HCT116 (cell line): ENCODE measurements at regions not wholly inside any gene's neighbourhood (a gene's known extent, or its start where the extent isn't known, plus 50 kb on each side); places are given as distances from the start of the nearest gene placed in this dataset.

Source experiments
- ATAC-seq: fragments of 200-7000 bp; cut with Tn5 transposase; 2 replicates; pipeline ENCODE4 v1.9.1; 2020; ENCODE audit warnings: mild to moderate bottlenecking, moderate library complexity
- BruUV-seq: library from RNA; stranded (reverse); fragments of 400-500 nt; replicated peaks from 2 replicates; lab custom pipeline; 2021; lab: Mats Ljungman, UMichigan
- CTCF ChIA-PET: fragments of 300-600 bp; sonication (Branson Sonifier 250); formaldehyde crosslinking; loops from one replicate; lab custom pipeline; 2021; ENCODE audit warnings: antibody characterized with exemption; lab: Charles Lee
- POLR2A ChIA-PET: fragments of 300-600, 350-600 bp; sonication (Branson Sonifier 250); formaldehyde crosslinking; loops from one replicate; lab custom pipeline; 2021; ENCODE audit warnings: antibody characterized with exemption; lab: Charles Lee
- RAD21 ChIA-PET, 2 experiments: fragments of 300-600 bp; sonication (Branson Sonifier 250); formaldehyde crosslinking; loops; one replicate each; lab custom pipeline; 2023; ENCODE audit warnings: low total read pairs in 2 of 2; ENCODE audit not compliant: uncharacterized antibody in 2 of 2, unreplicated experiment in 2 of 2, low non-redundant PET in 1 of 2; lab: Charles Lee
- DNase-seq: peaks from one replicate; pipeline ENCODE4 v3.0.0-alpha.2; 2010; ENCODE audit warnings: low read depth, low spot score
- H2AFZ ChIP-seq: fragments of 200-600 bp; shearing (Covaris generic), sonication (generic); 2 replicates; pipeline ENCODE4 v1.6.1; 2017; ENCODE audit warnings: low read depth, mixed run types, mixed read lengths, antibody characterized with exemption, low read length; ENCODE audit not compliant: poor library complexity, severe bottlenecking
- H3K27ac ChIP-seq: 2 replicates; pipeline ENCODE4 v1.5.1; 2012; ENCODE audit warnings: low read depth, low read length
- H3K27me3 ChIP-seq: fragments of 200-600 bp; sonication (generic); 2 replicates; pipeline ENCODE4 v1.6.1; 2016; ENCODE audit warnings: mixed run types, low read length, mixed read lengths; ENCODE audit not compliant: insufficient read depth
- H3K36me3 ChIP-seq, 2 experiments: fragments of 200-500 bp in 1 of 2; fragments of 200-600 bp in 1 of 2; sonication (Bioruptor generic) in 1 of 2; sonication (generic) in 1 of 2; 2 replicates each; pipeline versions ENCODE4 v1.5.1 to v1.6.1; 2014 to 2016; ENCODE audit warnings: low read length in 2 of 2, inconsistent platforms in 1 of 2, mixed read lengths in 1 of 2, mixed run types in 1 of 2; ENCODE audit not compliant: insufficient read depth in 2 of 2, control insufficient read depth in 1 of 2
- H3K4me1 ChIP-seq, 2 experiments: fragments of 200-600 bp in 1 of 2; sonication (generic) in 1 of 2; 2 replicates each; pipeline versions ENCODE4 v1.5.1 to v1.6.1; 2012 to 2017; ENCODE audit warnings: low read length in 2 of 2, inconsistent platforms in 1 of 2, mild to moderate bottlenecking in 1 of 2, mixed read lengths in 1 of 2, mixed run types in 1 of 2, moderate library complexity in 1 of 2; ENCODE audit not compliant: insufficient read depth in 2 of 2, control insufficient read depth in 1 of 2
- H3K4me2 ChIP-seq: fragments of 200-600 bp; sonication (generic); 2 replicates; pipeline ENCODE4 v1.6.1; 2017; ENCODE audit warnings: mixed run types, low read length, mixed read lengths
- H3K4me3 ChIP-seq, 2 experiments: fragments of 200-600 bp in 1 of 2; sonication (generic) in 1 of 2; replicated peaks in 1 of 2; 2 replicates each; pipeline ENCODE4 v1.5.1; 2011 to 2016; ENCODE audit warnings: low read length in 2 of 2, control low read depth in 1 of 2, low read depth in 1 of 2, mild to moderate bottlenecking in 1 of 2, mixed read lengths in 1 of 2, mixed run types in 1 of 2
- H3K79me2 ChIP-seq: fragments of 200-600 bp; sonication (generic); 2 replicates; pipeline ENCODE4 v1.6.1; 2017; ENCODE audit warnings: mild to moderate bottlenecking, mixed run types, low read length, moderate library complexity, mixed read lengths; ENCODE audit not compliant: insufficient read depth
- H3K9ac ChIP-seq: fragments of 200-600 bp; sonication (generic); 2 replicates; pipeline ENCODE4 v1.6.1; 2016; ENCODE audit warnings: low read length, mixed read lengths
- H3K9me2 ChIP-seq: fragments of 200-600 bp; sonication (generic), shearing (Covaris generic); 2 replicates; pipeline ENCODE4 v1.6.1; 2017; ENCODE audit warnings: mixed run types, mild to moderate bottlenecking, moderate library complexity; ENCODE audit not compliant: insufficient read depth
- H3K9me3 ChIP-seq, 2 experiments: fragments of 200-500 bp in 1 of 2; fragments of 200-600 bp in 1 of 2; sonication (Bioruptor generic) in 1 of 2; sonication (generic) in 1 of 2; 2 replicates each; pipeline ENCODE4 v1.6.1; 2014 to 2017; ENCODE audit warnings: low read length in 2 of 2, mixed read lengths in 2 of 2, inconsistent platforms in 1 of 2, low read depth in 1 of 2, mild to moderate bottlenecking in 1 of 2, mixed run types in 1 of 2, moderate library complexity in 1 of 2; ENCODE audit not compliant: control insufficient read depth in 1 of 2, insufficient read depth in 1 of 2
- H4K20me1 ChIP-seq: fragments of 200-600 bp; sonication (generic), shearing (Covaris generic); 2 replicates; pipeline ENCODE4 v1.6.1; 2017; ENCODE audit warnings: mixed run types, mild to moderate bottlenecking, moderate library complexity; ENCODE audit not compliant: insufficient read depth
- CBX3 ChIP-seq: IDR thresholded peaks from 2 replicates; pipeline ENCODE4 v1.6.1; 2012; ENCODE audit warnings: low read depth
- CEBPB ChIP-seq: IDR thresholded peaks from 2 replicates; pipeline ENCODE4 v1.6.1; 2012; ENCODE audit warnings: low read depth
- EGR1 ChIP-seq: IDR thresholded peaks from 2 replicates; pipeline ENCODE4 v1.6.1; 2012; ENCODE audit warnings: low read depth
- ELF1 ChIP-seq: IDR thresholded peaks from 2 replicates; pipeline ENCODE4 v1.6.1; 2012; ENCODE audit warnings: low read depth, borderline replicate concordance
- FOSL1 ChIP-seq: IDR thresholded peaks from 2 replicates; pipeline ENCODE4 v1.6.1; 2012; ENCODE audit warnings: low read depth
- JUND ChIP-seq: IDR thresholded peaks from 2 replicates; pipeline ENCODE4 v1.6.1; 2012
- POLR2A ChIP-seq: IDR thresholded peaks from 2 replicates; pipeline ENCODE4 v1.7.0; 2011; ENCODE audit warnings: borderline replicate concordance; ENCODE audit not compliant: insufficient read depth, insufficient read length; ENCODE audit errors: extremely low read depth
- POLR2AphosphoS5 ChIP-seq: IDR thresholded peaks from 2 replicates; pipeline ENCODE4 v1.6.1; 2011; ENCODE audit warnings: mild to moderate bottlenecking, low read depth, low read length, moderate library complexity
- RAD21 ChIP-seq: IDR thresholded peaks from 2 replicates; pipeline ENCODE4 v1.6.1; 2012; ENCODE audit warnings: low read depth, mild to moderate bottlenecking
- SIN3A ChIP-seq: IDR thresholded peaks from 2 replicates; pipeline ENCODE4 v1.6.1; 2012; ENCODE audit warnings: low read depth
- SP1 ChIP-seq: IDR thresholded peaks from 2 replicates; pipeline ENCODE4 v1.6.1; 2012; ENCODE audit warnings: low read depth
- SRF ChIP-seq: IDR thresholded peaks from 2 replicates; pipeline ENCODE4 v1.6.1; 2012; ENCODE audit warnings: low read depth
- TCF7L2 ChIP-seq: IDR thresholded peaks from 2 replicates; pipeline ENCODE4 v1.7.0; 2011; ENCODE audit warnings: borderline replicate concordance, inconsistent platforms; ENCODE audit not compliant: insufficient read depth, insufficient read length; ENCODE audit errors: extremely low read depth
- ZFX ChIP-seq: fragments of 450-650 bp; IDR thresholded peaks from 2 replicates; pipeline ENCODE4 v1.6.1; 2017
- intact Hi-C: fragments of 100-400 bp; cut with micrococcal nuclease; formaldehyde crosslinking; loops from 2 replicates; pipeline ENCODE4 v1.10.0; 2022
- TF ChIP-seq, protein P1 (sequence below): IDR thresholded peaks from 2 replicates; pipeline ENCODE4 v1.6.1; 2011; ENCODE audit warnings: mild to moderate bottlenecking, low read length, moderate library complexity; ENCODE audit not compliant: insufficient replicate concordance; ENCODE audit errors: extremely low read depth
- TF ChIP-seq, protein P2 (sequence below): IDR thresholded peaks from 2 replicates; pipeline ENCODE4 v1.6.1; 2012
- TF ChIP-seq, protein P3 (sequence below), 3 experiments: fragments of 200-600 bp in 1 of 3; sonication (generic) in 1 of 3; IDR thresholded peaks in 2 of 3; conservative IDR thresholded peaks in 1 of 3; 2 replicates each; pipeline ENCODE4 v1.5.1; 2012 to 2017; ENCODE audit warnings: low read depth in 2 of 3, low read length in 2 of 3, antibody characterized with exemption in 1 of 3, borderline replicate concordance in 1 of 3, control low read depth in 1 of 3, mild to moderate bottlenecking in 1 of 3, mixed read lengths in 1 of 3, mixed run types in 1 of 3, moderate library complexity in 1 of 3; ENCODE audit not compliant: insufficient read depth in 1 of 3

DNA sequence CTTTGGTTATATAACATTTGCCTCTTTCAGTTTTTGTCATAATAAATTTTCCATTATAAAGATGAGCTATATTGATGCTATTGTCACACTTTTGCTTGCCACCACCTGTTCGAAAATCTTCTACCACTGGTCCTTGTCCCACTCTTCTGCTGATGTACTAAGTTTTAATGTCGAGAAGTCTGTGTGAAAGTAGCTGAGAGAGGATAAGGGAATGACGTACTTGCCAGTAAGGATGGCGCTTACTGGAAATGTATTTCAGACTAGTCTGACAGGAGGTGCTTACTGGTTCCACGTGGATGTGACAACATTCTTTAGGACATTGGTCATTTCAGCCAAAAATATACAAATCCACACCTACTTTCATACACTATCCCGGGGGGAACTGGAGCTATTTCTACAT is 132.7 kb upstream of the NR3C2 start:
- Histone ChIP-seq H3K4me2 (no peak overlapping the region), H3K27ac (no peak overlapping the region), H4K20me1 (no peaks in the 10 kb centered on the region), H3K9me3 (no peaks in the 10 kb centered on the region), H3K4me3 (no peak overlapping the region), H2AFZ (no peak overlapping the region), H3K27me3 (no peaks in the 10 kb centered on the region), H3K79me2 (no peaks in the 10 kb centered on the region), H3K9me2 (no peaks in the 10 kb centered on the region), H3K9ac (no peak overlapping the region), H3K36me3 (no peaks in the 10 kb centered on the region), H3K4me1 (no peaks in the 10 kb centered on the region)
- no peak for DNase-seq
- ChIA-PET RAD21 (no interaction called here), POLR2A (no interaction called here), CTCF (no interaction called here)
- intact Hi-C loops = no loop called here
- TF ChIP-seq CBX3 = no peak
- TF ChIP-seq EGR1 = no peak
- TF ChIP-seq, protein P1, sequence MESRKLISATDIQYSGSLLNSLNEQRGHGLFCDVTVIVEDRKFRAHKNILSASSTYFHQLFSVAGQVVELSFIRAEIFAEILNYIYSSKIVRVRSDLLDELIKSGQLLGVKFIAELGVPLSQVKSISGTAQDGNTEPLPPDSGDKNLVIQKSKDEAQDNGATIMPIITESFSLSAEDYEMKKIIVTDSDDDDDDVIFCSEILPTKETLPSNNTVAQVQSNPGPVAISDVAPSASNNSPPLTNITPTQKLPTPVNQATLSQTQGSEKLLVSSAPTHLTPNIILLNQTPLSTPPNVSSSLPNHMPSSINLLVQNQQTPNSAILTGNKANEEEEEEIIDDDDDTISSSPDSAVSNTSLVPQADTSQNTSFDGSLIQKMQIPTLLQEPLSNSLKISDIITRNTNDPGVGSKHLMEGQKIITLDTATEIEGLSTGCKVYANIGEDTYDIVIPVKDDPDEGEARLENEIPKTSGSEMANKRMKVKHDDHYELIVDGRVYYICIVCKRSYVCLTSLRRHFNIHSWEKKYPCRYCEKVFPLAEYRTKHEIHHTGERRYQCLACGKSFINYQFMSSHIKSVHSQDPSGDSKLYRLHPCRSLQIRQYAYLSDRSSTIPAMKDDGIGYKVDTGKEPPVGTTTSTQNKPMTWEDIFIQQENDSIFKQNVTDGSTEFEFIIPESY = no peak
- TF ChIP-seq CEBPB = no peak
- no TSS peak for BruUV-seq
- no peak for ATAC-seq

DNA sequence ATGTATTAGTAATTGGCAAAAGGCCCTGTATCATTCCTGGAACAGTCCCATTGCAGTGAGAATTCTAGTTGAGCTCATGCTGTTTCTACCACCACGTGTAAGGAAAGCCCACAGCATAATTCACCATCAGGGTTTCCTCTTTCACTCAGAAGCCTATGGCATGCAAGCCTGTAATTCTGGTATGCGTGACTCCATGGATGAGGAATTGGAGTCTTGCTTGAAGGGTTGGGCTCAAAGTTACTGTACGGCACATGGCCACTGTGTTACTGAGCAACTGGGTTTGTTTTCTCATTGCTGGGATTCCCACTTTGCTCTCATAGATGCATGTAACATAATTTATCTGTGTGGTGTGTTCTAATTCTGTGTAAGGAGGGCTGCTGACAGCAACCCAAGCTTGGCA is 132.3 kb upstream of the NR3C2 start:
- Histone ChIP-seq H4K20me1 (no peaks in the 10 kb centered on the region), H3K9ac (no peak overlapping the region), H3K9me2 (no peaks in the 10 kb centered on the region), H3K36me3 (no peaks in the 10 kb centered on the region), H3K4me2 (no peak overlapping the region), H3K4me1 (no peaks in the 10 kb centered on the region), H3K79me2 (no peaks in the 10 kb centered on the region), H3K27me3 (no peaks in the 10 kb centered on the region), H2AFZ (no peak overlapping the region), H3K27ac (no peak overlapping the region), H3K4me3 (no peak overlapping the region), H3K9me3 (no peaks in the 10 kb centered on the region)
- POLR2A ChIA-PET = no interaction called here
- RAD21 ChIA-PET = no interaction called here
- ATAC-seq (no peak), DNase-seq (no peak)
- intact Hi-C loops = no loop called here
- BruUV-seq = no TSS peak
- CTCF ChIA-PET = no interaction called here
- TF ChIP-seq, protein P2, sequence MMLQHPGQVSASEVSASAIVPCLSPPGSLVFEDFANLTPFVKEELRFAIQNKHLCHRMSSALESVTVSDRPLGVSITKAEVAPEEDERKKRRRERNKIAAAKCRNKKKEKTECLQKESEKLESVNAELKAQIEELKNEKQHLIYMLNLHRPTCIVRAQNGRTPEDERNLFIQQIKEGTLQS = no peak
- TF ChIP-seq ZFX = no peak
- TF ChIP-seq JUND = no peak
- no peak for TF ChIP-seq FOSL1
- no peak for TF ChIP-seq EGR1
- no peak for TF ChIP-seq SRF
- TF ChIP-seq SP1 = no peak
- TF ChIP-seq, protein P3, sequence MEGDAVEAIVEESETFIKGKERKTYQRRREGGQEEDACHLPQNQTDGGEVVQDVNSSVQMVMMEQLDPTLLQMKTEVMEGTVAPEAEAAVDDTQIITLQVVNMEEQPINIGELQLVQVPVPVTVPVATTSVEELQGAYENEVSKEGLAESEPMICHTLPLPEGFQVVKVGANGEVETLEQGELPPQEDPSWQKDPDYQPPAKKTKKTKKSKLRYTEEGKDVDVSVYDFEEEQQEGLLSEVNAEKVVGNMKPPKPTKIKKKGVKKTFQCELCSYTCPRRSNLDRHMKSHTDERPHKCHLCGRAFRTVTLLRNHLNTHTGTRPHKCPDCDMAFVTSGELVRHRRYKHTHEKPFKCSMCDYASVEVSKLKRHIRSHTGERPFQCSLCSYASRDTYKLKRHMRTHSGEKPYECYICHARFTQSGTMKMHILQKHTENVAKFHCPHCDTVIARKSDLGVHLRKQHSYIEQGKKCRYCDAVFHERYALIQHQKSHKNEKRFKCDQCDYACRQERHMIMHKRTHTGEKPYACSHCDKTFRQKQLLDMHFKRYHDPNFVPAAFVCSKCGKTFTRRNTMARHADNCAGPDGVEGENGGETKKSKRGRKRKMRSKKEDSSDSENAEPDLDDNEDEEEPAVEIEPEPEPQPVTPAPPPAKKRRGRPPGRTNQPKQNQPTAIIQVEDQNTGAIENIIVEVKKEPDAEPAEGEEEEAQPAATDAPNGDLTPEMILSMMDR (IDR thresholded peaks at IDR 0.05 in 2 of 3, conservative IDR thresholded peaks at IDR 0.05 in 1 of 3; ENCODE audit: borderline replicate concordance in 1 of 3, insufficient read depth in 1 of 3, low read depth in 2 of 3, low read length in 2 of 3) = no peak
- no peak for TF ChIP-seq TCF7L2
- TF ChIP-seq ELF1 = no peak
- no peak for TF ChIP-seq RAD21
- no peak for TF ChIP-seq CEBPB
- no peak for TF ChIP-seq SIN3A
- TF ChIP-seq POLR2AphosphoS5 = no peak
- no peak for TF ChIP-seq POLR2A
